ENCODE measurements at regions not wholly inside any gene's neighbourhood (a gene's known extent, or its start where the extent isn't known, plus 50 kb on each side); places are given as distances from the start of the nearest gene placed in this dataset.

DNA sequence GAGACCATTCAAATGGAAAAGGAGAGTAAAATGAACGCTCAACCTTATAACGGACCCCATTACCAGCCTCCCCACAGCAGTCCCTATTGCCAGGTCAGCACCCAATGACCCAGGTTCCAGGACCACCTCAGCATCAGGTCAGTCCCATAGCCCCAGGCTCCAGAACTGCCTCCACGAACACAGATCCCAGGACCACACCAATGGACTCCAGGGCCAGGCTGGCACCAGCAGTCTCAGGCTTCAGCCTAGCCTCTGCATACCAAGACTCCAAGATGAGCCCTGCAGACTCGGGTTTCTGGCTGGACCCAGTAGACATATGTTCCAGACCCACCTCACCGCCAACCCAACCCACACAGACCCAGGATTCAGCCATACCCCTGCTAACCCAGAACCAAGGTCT lies 625.0 kb upstream of the RGS18 start:
- DNase-seq (no peak), ATAC-seq (ENCODE audit: low FRiP score in 2 of 2) (no peak)
- WGBS, 2 donors: 81 to 83% methylated on average over 5 of the region's 5 CpGs
- Histone ChIP-seq H3K27ac (no peak overlapping the region), H3K4me3 (no peak overlapping the region), H3K4me1 (no peaks in the 10 kb centered on the region), H3K36me3 (no peaks in the 10 kb centered on the region), H3K27me3 (no peaks in the 10 kb centered on the region), H3K9me3 (peaks cover 0 to 10% (median 3%) of the 10 kb centered on the region in 4 donors)
- TF ChIP-seq POLR2A (IDR thresholded peaks at IDR 0.05) (no peak), POLR2AphosphoS5 (IDR thresholded peaks at IDR 0.05) (no peak), EP300 (IDR thresholded peaks at IDR 0.05) (no peak)
- TF ChIP-seq, protein P1, sequence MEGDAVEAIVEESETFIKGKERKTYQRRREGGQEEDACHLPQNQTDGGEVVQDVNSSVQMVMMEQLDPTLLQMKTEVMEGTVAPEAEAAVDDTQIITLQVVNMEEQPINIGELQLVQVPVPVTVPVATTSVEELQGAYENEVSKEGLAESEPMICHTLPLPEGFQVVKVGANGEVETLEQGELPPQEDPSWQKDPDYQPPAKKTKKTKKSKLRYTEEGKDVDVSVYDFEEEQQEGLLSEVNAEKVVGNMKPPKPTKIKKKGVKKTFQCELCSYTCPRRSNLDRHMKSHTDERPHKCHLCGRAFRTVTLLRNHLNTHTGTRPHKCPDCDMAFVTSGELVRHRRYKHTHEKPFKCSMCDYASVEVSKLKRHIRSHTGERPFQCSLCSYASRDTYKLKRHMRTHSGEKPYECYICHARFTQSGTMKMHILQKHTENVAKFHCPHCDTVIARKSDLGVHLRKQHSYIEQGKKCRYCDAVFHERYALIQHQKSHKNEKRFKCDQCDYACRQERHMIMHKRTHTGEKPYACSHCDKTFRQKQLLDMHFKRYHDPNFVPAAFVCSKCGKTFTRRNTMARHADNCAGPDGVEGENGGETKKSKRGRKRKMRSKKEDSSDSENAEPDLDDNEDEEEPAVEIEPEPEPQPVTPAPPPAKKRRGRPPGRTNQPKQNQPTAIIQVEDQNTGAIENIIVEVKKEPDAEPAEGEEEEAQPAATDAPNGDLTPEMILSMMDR (IDR thresholded peaks at IDR 0.05): no peak

DNA sequence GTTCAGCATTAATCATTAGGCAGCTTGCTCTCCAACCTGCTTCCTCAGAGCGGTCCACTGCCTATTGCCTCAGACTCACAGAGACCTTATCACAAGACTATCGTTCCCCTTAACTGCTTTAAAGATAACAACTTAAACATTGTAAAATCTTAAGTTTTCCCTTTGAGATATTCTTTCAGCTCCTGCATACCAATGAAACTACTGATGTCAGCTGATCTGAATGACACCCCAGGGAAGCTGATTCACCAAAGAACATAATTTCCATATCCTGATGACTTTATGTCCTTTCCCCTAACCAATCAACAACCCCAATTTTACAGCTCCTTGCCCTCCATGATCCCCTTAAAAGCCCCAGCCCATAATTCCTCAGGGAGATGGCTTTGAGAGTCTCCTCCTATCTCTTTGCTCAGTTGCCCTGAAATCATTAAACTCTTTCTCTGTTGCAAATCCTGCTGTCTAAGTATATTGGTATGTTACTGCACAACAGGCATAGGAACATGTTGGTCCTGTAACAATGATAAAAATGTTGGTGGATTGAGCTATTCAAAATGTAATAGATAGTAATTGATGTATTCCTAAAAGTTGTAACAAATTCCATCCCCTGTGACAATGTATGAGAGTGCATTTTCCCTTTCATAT lies 621.4 kb upstream of the RGS18 start:
- H3K27ac ChIP-seq: no peak overlapping the region
- no peaks in the 10 kb centered on the region for H3K4me1 ChIP-seq
- 67 to 68% methylated on average over 2 of the region's 2 CpGs for WGBS, 2 donors
- peaks cover 0 to 12% (median 3%) of the 10 kb centered on the region in 4 donors for H3K9me3 ChIP-seq
- no peak for ATAC-seq (ENCODE audit: low FRiP score in 2 of 2)
- H3K4me3 ChIP-seq: no peak overlapping the region
- H3K27me3 ChIP-seq: no peaks in the 10 kb centered on the region
- TF ChIP-seq POLR2AphosphoS5 (IDR thresholded peaks at IDR 0.05): no peak
- no peak for TF ChIP-seq EP300 (IDR thresholded peaks at IDR 0.05)
- TF ChIP-seq, protein P1 (IDR thresholded peaks at IDR 0.05): no peak
- TF ChIP-seq POLR2A (IDR thresholded peaks at IDR 0.05): no peak
- no peak for DNase-seq
- H3K36me3 ChIP-seq: no peaks in the 10 kb centered on the region

DNA sequence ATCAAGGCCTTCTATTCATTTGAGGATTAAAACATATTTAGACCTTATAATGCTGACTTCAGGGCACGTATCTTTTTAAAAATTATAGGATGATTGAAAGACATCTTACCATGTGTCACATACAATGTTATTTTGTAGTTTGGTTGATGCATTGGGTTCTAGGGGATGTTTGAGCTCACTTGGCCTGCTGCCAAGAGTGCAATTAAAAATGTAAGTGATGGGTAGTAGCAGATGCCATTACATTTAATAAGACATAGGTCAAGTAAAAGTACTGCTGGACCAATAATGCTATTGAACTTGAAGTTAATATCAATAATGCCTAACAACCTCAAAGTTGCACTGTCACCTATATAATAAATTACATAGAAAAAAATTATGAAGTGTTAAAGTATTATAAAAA lies 616.5 kb upstream of the RGS18 start:
- DNase-seq: no peak
- no peak for ATAC-seq (ENCODE audit: low FRiP score in 2 of 2)
- Histone ChIP-seq H3K4me3 (no peak overlapping the region), H3K27me3 (no peaks in the 10 kb centered on the region), H3K27ac (no peak overlapping the region), H3K36me3 (no peaks in the 10 kb centered on the region), H3K9me3 (peaks cover 0 to 12% (median 3%) of the 10 kb centered on the region in 4 donors), H3K4me1 (no peaks in the 10 kb centered on the region)
- 66 to 86% methylated on average over 1 of the region's 1 CpG for WGBS, 2 donors
- TF ChIP-seq POLR2A (IDR thresholded peaks at IDR 0.05) (no peak), POLR2AphosphoS5 (IDR thresholded peaks at IDR 0.05) (no peak), EP300 (IDR thresholded peaks at IDR 0.05) (no peak)
- TF ChIP-seq, protein P1 (IDR thresholded peaks at IDR 0.05): no peak

DNA sequence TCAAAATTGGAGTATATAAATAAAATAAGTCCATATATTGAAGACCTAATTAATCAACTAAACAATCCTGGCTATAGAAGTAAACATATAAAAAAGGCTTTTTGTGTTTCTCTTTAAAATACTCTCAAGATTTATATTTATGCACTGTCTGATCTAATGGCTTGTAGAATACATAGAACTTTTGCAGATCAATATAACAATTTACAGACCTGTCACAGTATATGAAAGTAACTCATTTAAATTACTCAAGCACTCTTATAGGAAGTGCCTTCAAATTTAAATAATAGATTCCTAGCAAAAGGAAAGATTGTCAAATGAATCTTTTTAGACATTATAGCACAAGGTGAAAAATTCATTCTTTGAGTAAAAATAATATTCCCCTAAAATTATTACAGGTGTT lies 615.8 kb upstream of the RGS18 start:
- peaks cover 0 to 8% (median 1%) of the 10 kb centered on the region in 4 donors for H3K9me3 ChIP-seq
- H3K4me1 ChIP-seq: no peaks in the 10 kb centered on the region
- H3K36me3 ChIP-seq: no peaks in the 10 kb centered on the region
- H3K27ac ChIP-seq: no peak overlapping the region
- TF ChIP-seq EP300 (IDR thresholded peaks at IDR 0.05): no peak
- TF ChIP-seq, protein P1 (IDR thresholded peaks at IDR 0.05): no peak
- no peak for TF ChIP-seq POLR2A (IDR thresholded peaks at IDR 0.05)
- DNase-seq (no peak), ATAC-seq (ENCODE audit: low FRiP score in 2 of 2) (no peak)
- no peak overlapping the region for H3K4me3 ChIP-seq
- no peaks in the 10 kb centered on the region for H3K27me3 ChIP-seq

DNA sequence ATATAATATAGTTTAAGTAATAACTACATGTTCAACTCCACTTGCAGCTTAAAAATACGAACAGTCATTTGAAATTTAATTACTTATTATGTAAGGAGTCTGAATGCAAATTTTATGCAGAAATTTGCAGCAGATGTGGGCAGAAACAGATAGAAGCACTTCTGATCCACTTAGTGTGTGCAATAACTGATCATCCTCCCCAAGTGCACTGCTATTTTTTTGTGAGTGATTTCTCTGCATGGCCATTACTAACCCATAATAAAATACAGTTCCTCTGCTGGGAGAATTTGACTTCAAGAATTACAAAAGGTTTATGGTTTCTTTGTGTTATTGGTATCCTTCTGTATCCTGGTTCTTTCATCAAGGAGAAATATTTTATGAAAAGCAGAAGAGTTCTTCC lies 611.5 kb upstream of the RGS18 start:
- no peaks in the 10 kb centered on the region for H3K4me1 ChIP-seq
- no peak overlapping the region for H3K4me3 ChIP-seq
- TF ChIP-seq EP300 (IDR thresholded peaks at IDR 0.05) (no peak), POLR2AphosphoS5 (IDR thresholded peaks at IDR 0.05) (no peak), POLR2A (IDR thresholded peaks at IDR 0.05) (no peak)
- TF ChIP-seq, protein P1 (IDR thresholded peaks at IDR 0.05): no peak
- no peaks in the 10 kb centered on the region for H3K9me3 ChIP-seq
- 60 to 67% methylated on average over 1 of the region's 1 CpG for WGBS, 2 donors
- DNase-seq (no peak), ATAC-seq (ENCODE audit: low FRiP score in 2 of 2) (no peak)
- H3K36me3 ChIP-seq: no peaks in the 10 kb centered on the region
- H3K27ac ChIP-seq: no peak overlapping the region
- H3K27me3 ChIP-seq: no peaks in the 10 kb centered on the region

Measured in upper lobe of left lung (tissue), 6 donors.